K562 (cell line): ENCODE measurements at regions not wholly inside any gene's neighbourhood (a gene's known extent, or its start where the extent isn't known, plus 50 kb on each side); places are given as distances from the start of the nearest gene placed in this dataset.

Experiments used
- ATAC-seq: fragments of 200-7000 bp; cut with Tn5 transposase; 3 replicates; pipeline ENCODE4 v1.9.1; 2020; ENCODE audit warnings: moderate library complexity
- BruUV-seq: library from RNA; stranded (reverse); fragments of 400-500 nt; replicated peaks from 2 replicates; lab custom pipeline; 2021; lab: Mats Ljungman, UMichigan
- CTCF ChIA-PET: fragments of 300-600 bp; formaldehyde crosslinking; extraction: SDS; loops from one replicate; lab custom pipeline; 2021; ENCODE audit warnings: low intra/inter-chr PET ratio; lab: Yijun Ruan, JAX
- POLR2A ChIA-PET: fragments of 300-600, 350-650 bp; sonication (Branson Sonifier 250); formaldehyde crosslinking; extraction: SDS; loops from one replicate; lab custom pipeline; 2021; ENCODE audit warnings: antibody characterized with exemption, inconsistent platforms; lab: Yijun Ruan, JAX
- DNase-seq, 4 experiments: peaks; one replicate each; pipeline versions ENCODE4 v3.0.0 to v3.0.0-alpha.2; 2011 to 2018; ENCODE audit warnings: low spot score in 3 of 4, mixed read lengths in 3 of 4; ENCODE audit errors: extremely low read depth in 1 of 4
- FAIRE-seq: peaks from 2 replicates; lab custom pipeline; 2011; peaks lifted over from hg19 to GRCh38; lab: Jason Lieb, UNC
- H2AFZ ChIP-seq: 2 replicates; pipeline ENCODE4 v1.6.0; 2011; ENCODE audit warnings: low read depth, low read length, control low read depth, inconsistent platforms
- H3K27ac ChIP-seq: fragments of 200-600 bp; 3 replicates; pipeline ENCODE4 v1.8.0; 2011; ENCODE audit warnings: low read depth, mild to moderate bottlenecking, control low read depth, inconsistent platforms, low read length, moderate library complexity, mixed read lengths; ENCODE audit errors: extremely low read depth
- H3K27me3 ChIP-seq, 2 experiments: fragments of 300-600 bp in 1 of 2; 2 replicates in 1 of 2; 3 replicates in 1 of 2; pipeline versions ENCODE4 v1.6.0 to v1.8.0; 2011; ENCODE audit warnings: inconsistent platforms in 2 of 2, low read length in 2 of 2, mild to moderate bottlenecking in 1 of 2, mixed read lengths in 1 of 2, moderate library complexity in 1 of 2; ENCODE audit not compliant: control insufficient read depth in 2 of 2, insufficient read depth in 2 of 2
- H3K36me3 ChIP-seq: fragments of 300-600 bp; 3 replicates; pipeline ENCODE4 v1.8.0; 2011; ENCODE audit warnings: mild to moderate bottlenecking, low read length, inconsistent platforms; ENCODE audit not compliant: control insufficient read depth, insufficient read depth
- H3K4me1 ChIP-seq, 2 experiments: fragments of 200-600 bp in 1 of 2; replicated peaks in 1 of 2; 2 replicates in 1 of 2; 3 replicates in 1 of 2; pipeline versions ENCODE4 v1.5.1 to v1.8.0; 2011; ENCODE audit warnings: inconsistent platforms in 2 of 2, low read length in 2 of 2, mild to moderate bottlenecking in 1 of 2, mixed read lengths in 1 of 2, moderate library complexity in 1 of 2; ENCODE audit not compliant: control insufficient read depth in 2 of 2, insufficient read depth in 2 of 2
- H3K4me2 ChIP-seq: 2 replicates; pipeline ENCODE4 v1.6.1; 2011; ENCODE audit warnings: low read length, control low read depth, inconsistent platforms, mixed read lengths; ENCODE audit not compliant: insufficient read depth
- H3K4me3 ChIP-seq: fragments of 200-600 bp; sonication (generic), shearing (Covaris generic); 2 replicates; pipeline ENCODE4 v1.5.1; 2016; ENCODE audit warnings: control low read depth, inconsistent platforms
- H3K79me2 ChIP-seq: fragments of 200-600 bp; 3 replicates; pipeline ENCODE4 v1.8.0; 2011; ENCODE audit warnings: low read length, inconsistent platforms; ENCODE audit not compliant: control insufficient read depth, insufficient read depth
- H3K9ac ChIP-seq, 2 experiments: 2 replicates each; pipeline versions ENCODE4 v1.6.0 to v1.6.1; 2011; ENCODE audit warnings: low read depth in 2 of 2, low read length in 2 of 2, control low read depth in 1 of 2, inconsistent platforms in 1 of 2, mild to moderate bottlenecking in 1 of 2, mixed read lengths in 1 of 2; ENCODE audit not compliant: insufficient read depth in 1 of 2
- H3K9me1 ChIP-seq: one replicate; pipeline ENCODE4 v1.6.0; 2011; ENCODE audit warnings: inconsistent platforms, mild to moderate bottlenecking, low read length, moderate library complexity; ENCODE audit not compliant: control insufficient read depth, insufficient read depth
- H3K9me3 ChIP-seq: replicated peaks from 2 replicates; pipeline ENCODE4 v1.5.1; 2011; ENCODE audit warnings: low read depth, low read length, inconsistent platforms; ENCODE audit not compliant: control insufficient read depth, insufficient read depth
- H4K20me1 ChIP-seq: replicated peaks from 2 replicates; pipeline ENCODE4 v1.6.1; 2011; ENCODE audit warnings: low read length, inconsistent platforms, mixed read lengths; ENCODE audit not compliant: control insufficient read depth, insufficient read depth
- CEBPG ChIP-seq, 3 experiments: fragments of 200-800 bp in 1 of 3; sonication (Bioruptor generic) in 1 of 3; sonication (generic) in 1 of 3; formaldehyde crosslinking in 1 of 3; IDR thresholded peaks in 2 of 3; conservative IDR thresholded peaks in 1 of 3; 2 replicates each; pipeline versions ENCODE4 v1.6.1 to v1.8.0; 2016 to 2022; ENCODE audit warnings: missing compliant biosample characterization in 2 of 3, missing genetic modification characterization in 2 of 3, mild to moderate bottlenecking in 1 of 3, missing genetic modification reagents in 1 of 3
- CHD4 ChIP-seq: fragments of 200-600 bp; sonication (generic); IDR thresholded peaks from 3 replicates; pipeline ENCODE4 v1.6.1; 2012; ENCODE audit warnings: low read depth, mild to moderate bottlenecking, mixed read lengths, low read length, inconsistent platforms; ENCODE audit not compliant: insufficient read depth, insufficient replicate concordance, poor library complexity, severe bottlenecking
- ELF2 ChIP-seq: fragments of 250-450 bp; sonication (Bioruptor Pico); IDR thresholded peaks from 2 replicates; pipeline ENCODE4 v1.5.0; 2021; ENCODE audit warnings: mild to moderate bottlenecking
- FOXO4 ChIP-seq: fragments of 450-650 bp; formaldehyde crosslinking; IDR thresholded peaks from 2 replicates; pipeline ENCODE4 v1.4.0; 2020; ENCODE audit warnings: mild to moderate bottlenecking, moderate library complexity
- HDAC8 ChIP-seq: fragments of 450-650 bp; IDR thresholded peaks from 2 replicates; pipeline ENCODE4 v1.6.1; 2016; ENCODE audit warnings: mild to moderate bottlenecking, missing genetic modification characterization, moderate library complexity, missing compliant biosample characterization
- HMG20B ChIP-seq: fragments of 250-450 bp; sonication (Bioruptor Pico); IDR thresholded peaks from 2 replicates; pipeline ENCODE4 v1.5.0; 2021; ENCODE audit warnings: mild to moderate bottlenecking
- HOXB6 ChIP-seq: fragments of 250-450 bp; sonication (Bioruptor Pico); IDR thresholded peaks from 2 replicates; pipeline ENCODE4 v1.5.1; 2022; ENCODE audit warnings: mild to moderate bottlenecking, borderline replicate concordance
- MAFF ChIP-seq: IDR thresholded peaks from 2 replicates; pipeline ENCODE4 v1.6.1; 2012; ENCODE audit warnings: low read length, improper control_type of control experiment
- PCBP2 ChIP-seq: fragments of 200-400 bp; formaldehyde crosslinking; IDR thresholded peaks from 2 replicates; pipeline ENCODE4 v1.6.1; 2018; ENCODE audit warnings: low read length, low read depth, mild to moderate bottlenecking, moderate library complexity; ENCODE audit not compliant: poor library complexity, severe bottlenecking
- RBM22 ChIP-seq: fragments of 200-400 bp; formaldehyde crosslinking; IDR thresholded peaks from 2 replicates; pipeline ENCODE4 v1.6.1; 2018; ENCODE audit warnings: low read length, low read depth; ENCODE audit not compliant: poor library complexity, severe bottlenecking
- TAF15 ChIP-seq: fragments of 200-400 bp; formaldehyde crosslinking; IDR thresholded peaks from 2 replicates; pipeline ENCODE4 v1.6.1; 2017; ENCODE audit warnings: mild to moderate bottlenecking, low read depth, low read length, moderate library complexity
- TFAM ChIP-seq: fragments of 250-450 bp; sonication (Bioruptor Pico); conservative IDR thresholded peaks from 2 replicates; pipeline ENCODE4 v1.5.0; 2021; ENCODE audit warnings: mild to moderate bottlenecking, moderate library complexity
- ZBTB11 ChIP-seq, 3 experiments: fragments of 200-800 bp in 1 of 3; fragments of 250-450 bp in 1 of 3; fragments of 450-650 bp in 1 of 3; sonication (Bioruptor Pico) in 1 of 3; sonication (Bioruptor generic) in 1 of 3; formaldehyde crosslinking in 1 of 3; IDR thresholded peaks; 2 replicates each; pipeline versions ENCODE4 v1.6.1 to v1.8.0; 2016 to 2022; ENCODE audit warnings: mild to moderate bottlenecking in 2 of 3, missing genetic modification characterization in 2 of 3, missing compliant biosample characterization in 1 of 3, moderate library complexity in 1 of 3
- ZNF384 ChIP-seq: IDR thresholded peaks from 2 replicates; pipeline ENCODE4 v1.6.1; 2012; ENCODE audit warnings: low read depth, low read length, improper control_type of control experiment
- WGBS: fragments of 100-300 bp; shearing (Covaris generic); methylation state at CpG from one replicate; pipeline ENCODE4 v1.1.6; 2016; ENCODE audit warnings: low coverage, mixed read lengths; ENCODE audit not compliant: insufficient coverage; ENCODE audit errors: missing lambda C conversion rate; 5-methylcytosine and 5-hydroxymethylcytosine counted together
- in situ Hi-C: fragments of 300-500 bp; cut with MboI; formaldehyde crosslinking; loops from 4 replicates; pipeline ENCODE4 v1.15.0; 2018; ENCODE audit warnings: inconsistent platforms, mixed read lengths
- intact Hi-C: fragments of 100-400 bp; cut with micrococcal nuclease; formaldehyde crosslinking; loops from 2 replicates; pipeline ENCODE4 v1.14.2; 2022

GRCh38 chr5:102554082-102554481 lies 55.3 kb upstream of the SLCO6A1 start:
- no peak for TF ChIP-seq ZBTB11 (CRISPR knock-in tag; IDR thresholded peaks at IDR 0.05)
- TF ChIP-seq CEBPG (CRISPR knock-in tag; IDR thresholded peaks at IDR 0.05) = no peak
- no peak for TF ChIP-seq CEBPG (tag; conservative IDR thresholded peaks at IDR 0.05 in 1 of 2, IDR thresholded peaks at IDR 0.05 in 1 of 2)
- no peak for TF ChIP-seq MAFF
- TF ChIP-seq TAF15 = no peak
- TF ChIP-seq PCBP2 = no peak
- no peak for TF ChIP-seq HDAC8 (tag)
- TF ChIP-seq FOXO4 (CRISPR knock-in tag) = no peak
- TF ChIP-seq HMG20B (CRISPR knock-in tag) = no peak
- TF ChIP-seq ELF2 (CRISPR knock-in tag) = no peak
- TF ChIP-seq RBM22 = no peak
- no peak for TF ChIP-seq ZNF384
- no peak for TF ChIP-seq TFAM
- TF ChIP-seq CHD4 = no peak
- TF ChIP-seq HOXB6 (CRISPR knock-in tag) = no peak
- TF ChIP-seq, all 486 proteins: peak for 0
- in situ Hi-C loops = no loop called here
- no peak for DNase-seq
- intact Hi-C loops = no loop called here
- ATAC-seq = no peak
- no peak overlapping the region for H3K4me3 ChIP-seq
- no peak overlapping the region for H3K9ac ChIP-seq
- no peaks in the 10 kb centered on the region for H3K9me3 ChIP-seq
- no peaks in the 10 kb centered on the region for H3K27me3 ChIP-seq
- 0% methylated on average over 2 of the region's 2 CpGs for WGBS
- H3K9me1 ChIP-seq = no peaks in the 10 kb centered on the region
- no peaks in the 10 kb centered on the region for H3K4me1 ChIP-seq
- ChIA-PET POLR2A (no interaction called here), CTCF (no interaction called here)
- H4K20me1 ChIP-seq = no peaks in the 10 kb centered on the region
- H3K4me2 ChIP-seq = no peak overlapping the region
- no peak overlapping the region for H2AFZ ChIP-seq
- no peak for FAIRE-seq
- H3K79me2 ChIP-seq = no peaks in the 10 kb centered on the region
- no peak overlapping the region for H3K27ac ChIP-seq
- no peaks in the 10 kb centered on the region for H3K36me3 ChIP-seq
- BruUV-seq = no TSS peak
